HG03064 (cell line): ENCODE measurements at regions not wholly inside any gene's neighbourhood (a gene's known extent, or its start where the extent isn't known, plus 50 kb on each side); places are given as distances from the start of the nearest gene placed in this dataset.
"Not testable (repeated sequence)": the region's sequence is repeated elsewhere in the genome, so short reads cannot be mapped to it uniquely, and the experiment has no call there.

Source experiments
- ATAC-seq: cut with Tn5 transposase; IDR thresholded peaks from one replicate; pipeline ENCODE4 v1.9.1; 2021; ENCODE audit warnings: low read depth; ENCODE audit not compliant: unreplicated experiment

GRCh38 chr15:22196423-22196822, 116.1 kb downstream of the OR4M2 start:
- ATAC-seq: not testable (repeated sequence)

GRCh38 chr15:22200417-22200816, 120.1 kb downstream of the OR4M2 start:
- not testable (repeated sequence) for ATAC-seq

DNA sequence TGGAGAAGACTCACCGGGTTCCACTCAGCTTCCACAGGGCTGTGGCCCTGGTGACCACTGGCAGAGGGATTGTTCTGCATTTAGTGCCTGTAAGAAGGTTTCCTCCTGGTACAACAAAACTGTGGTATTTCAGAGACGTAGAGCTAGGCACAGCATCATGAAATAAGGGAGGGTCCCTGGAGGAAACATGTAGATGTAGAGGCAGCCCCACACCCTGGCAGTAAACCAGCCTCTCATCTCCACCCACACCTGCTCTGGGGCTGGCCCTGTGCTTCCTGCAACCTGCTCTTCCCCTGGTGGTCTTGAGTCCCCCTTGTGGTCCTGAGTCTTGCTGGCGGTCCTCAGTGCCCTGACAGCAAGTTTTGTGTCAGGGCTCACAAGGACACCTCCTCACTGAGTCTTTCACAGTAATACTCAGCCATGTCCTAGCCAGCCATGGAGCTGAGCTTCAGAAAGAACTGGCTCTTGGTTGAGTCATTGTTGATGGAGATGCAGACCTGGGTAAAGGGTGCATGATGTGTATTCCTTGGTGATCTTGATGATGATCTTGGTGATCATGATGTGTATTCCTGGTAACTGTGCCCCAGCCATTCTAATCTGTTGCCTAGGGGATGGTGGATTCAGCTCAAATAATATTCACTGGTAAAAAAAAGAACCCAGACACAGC, 121.8 kb downstream of the OR4M2 start:
- not testable (repeated sequence) for ATAC-seq

GRCh38 chr15:22203208-22203607, 122.9 kb downstream of the OR4M2 start:
- ATAC-seq: not testable (repeated sequence)

DNA sequence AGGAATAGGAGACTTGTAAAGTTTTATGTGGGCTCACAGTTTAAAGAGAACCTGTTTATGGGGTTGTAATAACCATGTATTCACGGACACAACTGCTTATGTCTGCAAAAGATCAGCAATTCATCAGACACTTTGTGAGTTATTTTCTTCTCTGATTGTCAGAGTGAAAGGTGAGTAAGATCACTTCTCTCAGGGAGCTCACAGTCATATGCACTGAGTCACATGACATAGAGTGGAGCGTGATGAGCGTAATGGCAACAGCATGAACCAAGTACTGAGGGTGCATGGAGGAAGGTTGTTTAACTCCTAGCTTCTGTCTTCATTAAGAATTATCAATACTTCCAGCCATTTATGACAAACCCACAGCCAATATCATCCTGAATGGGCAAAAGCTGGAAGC, 128.8 kb downstream of the OR4M2 start:
- not testable (repeated sequence) for ATAC-seq

DNA sequence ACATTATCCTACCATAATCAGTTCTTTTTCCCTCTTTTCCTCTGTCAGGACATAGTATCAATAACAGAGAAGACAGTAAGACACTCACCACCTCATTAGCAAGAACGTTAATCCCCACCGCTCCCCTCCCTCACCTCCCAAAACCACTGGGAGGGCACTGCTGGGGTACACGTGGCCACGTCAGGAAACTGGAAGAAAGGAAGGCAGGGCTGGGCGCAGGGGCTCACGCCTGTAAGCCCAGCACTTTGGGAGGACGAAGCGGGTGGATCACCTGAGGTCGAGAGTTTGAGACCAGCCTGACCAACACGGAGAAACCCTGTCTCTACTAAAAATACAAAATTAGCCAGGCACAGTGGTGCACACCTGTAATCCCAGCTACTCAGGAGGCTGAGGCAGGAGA, 142.3 kb downstream of the OR4M2 start:
- not testable (repeated sequence) for ATAC-seq

DNA sequence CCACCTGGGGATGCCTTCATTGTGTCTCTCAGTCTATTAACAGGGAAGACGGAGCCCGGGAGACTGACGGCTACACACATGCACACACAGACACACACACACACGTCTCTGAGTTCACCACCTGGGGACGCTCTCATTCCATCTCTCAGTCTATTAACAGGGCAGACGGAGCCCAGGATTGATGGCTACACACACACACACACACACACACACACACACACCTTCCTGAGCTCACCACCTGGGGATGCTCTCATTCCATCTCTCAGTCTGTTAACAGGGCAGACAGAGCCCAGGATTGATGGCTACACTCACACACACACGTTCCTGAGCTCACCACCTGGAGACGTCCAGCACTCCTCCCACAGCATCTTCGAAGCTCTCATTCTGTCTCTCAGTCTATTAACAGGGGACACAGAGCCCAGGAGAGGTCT, 143.9 kb downstream of the OR4M2 start:
- no peak for ATAC-seq

DNA sequence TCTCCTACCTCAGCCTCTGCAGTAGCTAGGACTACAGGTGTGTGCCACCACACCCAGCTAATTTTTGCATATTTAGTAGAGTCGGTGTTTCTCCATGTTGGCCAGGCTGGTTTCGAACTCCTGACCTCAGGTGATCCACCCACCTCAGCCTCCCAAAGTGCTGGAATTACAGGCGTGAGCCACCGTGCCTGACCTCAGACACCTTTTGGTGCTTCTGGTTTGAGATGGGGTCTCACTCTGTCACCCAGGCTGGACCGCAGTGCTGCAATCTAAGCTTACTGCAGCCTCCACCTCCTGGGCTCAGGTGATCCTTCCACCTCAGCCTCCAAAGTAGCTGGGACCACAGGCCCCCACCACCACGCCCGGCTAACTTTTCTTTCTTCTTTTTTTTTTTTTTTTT, 144.6 kb downstream of the OR4M2 start:
- not testable (repeated sequence) for ATAC-seq

- no peak for ATAC-seq
Observed at GRCh38 chr15:22226034-22226790, 145.9 kb downstream of the OR4M2 start.

DNA sequence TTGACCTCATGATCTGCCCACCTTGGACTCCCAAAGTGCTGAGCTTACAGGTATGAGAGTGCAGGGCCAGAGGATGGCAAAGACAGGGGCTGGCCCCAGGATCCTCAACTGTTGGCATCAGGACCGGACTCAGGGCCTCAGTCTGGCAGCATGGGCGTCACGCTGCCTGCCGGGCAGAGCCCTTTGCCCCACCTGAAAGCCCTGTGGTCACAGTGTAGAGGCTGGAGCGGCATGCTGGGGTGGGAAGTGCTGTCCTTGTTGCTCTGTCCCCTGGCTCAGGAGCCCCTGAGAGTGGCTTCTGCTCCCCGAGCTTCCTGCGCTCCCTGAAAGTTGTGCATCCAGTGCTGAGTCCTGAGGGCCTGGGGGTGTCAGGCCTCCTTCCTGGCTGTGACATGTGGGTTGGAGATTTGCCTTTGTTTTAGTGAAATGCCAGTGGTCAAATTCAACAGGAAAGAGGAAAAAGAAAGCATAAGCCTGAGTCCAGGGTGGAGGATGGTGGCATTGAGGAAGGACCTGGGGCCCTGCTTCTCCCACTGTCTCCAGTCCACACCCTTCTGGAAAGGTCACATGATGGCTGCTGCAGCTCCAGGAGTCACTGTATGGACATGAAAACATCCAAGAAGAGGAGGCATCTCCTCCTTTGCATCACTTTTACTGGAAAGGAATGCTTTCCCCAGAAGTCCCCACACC, 147.2 kb downstream of the OR4M2 start:
- ATAC-seq: no peak

- no peak for ATAC-seq
Observed at GRCh38 chr15:22228101-22228762, 147.9 kb downstream of the OR4M2 start.

DNA sequence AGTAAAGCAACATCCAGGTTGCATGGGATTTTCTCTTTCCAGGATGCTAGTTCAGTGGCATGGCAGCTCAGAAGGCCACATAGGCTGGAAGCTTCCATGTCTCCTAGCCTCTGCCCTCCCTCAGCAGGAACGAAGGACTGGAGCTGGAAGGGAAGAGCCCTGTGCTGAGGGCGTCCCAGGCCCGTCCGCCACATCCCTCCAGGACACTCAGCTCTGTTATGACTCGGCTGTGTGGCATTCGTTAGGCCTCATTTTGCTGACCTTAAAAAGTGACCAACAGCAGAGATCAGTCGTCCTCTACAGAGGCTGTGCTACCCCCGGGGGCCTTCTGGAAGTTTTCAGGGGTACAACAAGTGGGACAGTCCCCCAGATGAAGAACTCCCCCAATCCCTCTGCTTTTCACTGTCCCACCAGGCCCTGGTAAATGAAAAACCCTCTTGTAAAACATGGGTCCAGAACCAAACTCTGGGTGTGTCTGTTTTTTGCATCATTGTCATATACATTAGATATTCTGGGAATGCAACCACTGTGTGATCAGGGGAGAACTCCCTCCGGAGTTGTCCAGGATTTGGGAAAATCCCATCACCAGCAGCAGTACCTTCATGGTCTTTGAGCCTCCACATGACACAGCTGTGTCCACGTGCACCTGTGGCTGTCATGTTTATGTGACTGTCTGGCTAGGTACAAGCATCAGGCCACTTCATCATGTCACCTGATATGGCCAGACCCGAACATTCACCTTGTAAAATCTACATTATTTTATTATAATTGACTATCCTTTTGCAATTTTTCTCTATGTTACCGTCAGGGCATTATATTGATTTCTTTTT, 149.9 kb downstream of the OR4M2 start:
- ATAC-seq: no peak

- no peak for ATAC-seq
Observed at GRCh38 chr15:22231603-22232002, 151.3 kb downstream of the OR4M2 start.

GRCh38 chr15:22232675-22233074, 152.3 kb downstream of the OR4M2 start:
- no peak for ATAC-seq

DNA sequence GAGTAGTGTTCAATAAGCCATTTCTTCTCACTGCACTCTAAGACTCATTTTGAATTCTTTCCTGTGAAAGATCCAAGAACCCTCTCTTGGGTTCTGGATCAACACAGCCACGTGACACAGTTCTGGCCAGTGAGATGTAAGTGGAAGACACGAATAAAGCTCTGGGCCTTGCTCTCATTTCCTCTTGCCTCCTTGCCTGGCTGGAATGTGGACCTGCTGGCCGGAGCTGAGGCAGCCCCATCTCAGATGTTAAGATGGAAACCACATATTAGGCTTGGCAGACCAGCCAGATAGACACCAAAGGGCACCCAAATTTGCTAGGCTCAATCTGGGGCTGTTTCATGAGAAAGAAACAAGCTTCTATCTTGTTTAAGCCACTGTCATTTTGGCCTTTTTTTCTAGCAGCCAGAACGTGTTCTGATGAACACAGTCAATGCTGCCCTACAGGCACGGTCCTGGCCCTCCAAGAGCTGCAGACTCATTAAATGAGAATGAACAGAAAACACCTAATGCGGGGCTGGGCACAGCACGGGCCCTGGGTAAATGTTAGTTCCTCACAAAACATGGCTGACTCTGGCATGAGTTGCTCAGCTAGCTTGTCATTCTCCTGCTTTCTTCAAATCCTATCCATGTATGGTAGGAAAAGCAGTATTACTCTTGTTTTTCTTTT, 155.1 kb downstream of the OR4M2 start:
- ATAC-seq: not testable (repeated sequence)

DNA sequence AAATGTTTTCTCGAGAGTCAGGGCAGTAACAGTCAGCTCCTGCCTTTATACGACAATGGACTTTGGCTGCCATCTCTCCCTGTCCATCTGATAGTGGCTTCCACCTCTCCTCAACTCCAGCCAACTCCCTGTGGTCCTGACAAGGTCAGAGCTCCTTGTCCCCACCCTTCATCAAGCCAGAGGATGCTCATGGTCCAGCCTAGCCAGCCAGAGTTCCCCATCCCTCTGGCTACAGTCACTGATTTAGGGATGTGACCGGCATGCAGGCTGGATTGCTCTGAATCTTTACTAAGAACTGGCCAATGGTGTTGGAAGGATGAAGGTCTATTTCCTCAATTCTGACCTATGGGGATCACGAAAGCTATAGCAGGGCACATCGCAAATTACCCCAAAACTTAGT, 156.1 kb downstream of the OR4M2 start:
- no peak for ATAC-seq

- no peak for ATAC-seq
Observed at GRCh38 chr15:22237891-22238275, 157.6 kb downstream of the OR4M2 start.

DNA sequence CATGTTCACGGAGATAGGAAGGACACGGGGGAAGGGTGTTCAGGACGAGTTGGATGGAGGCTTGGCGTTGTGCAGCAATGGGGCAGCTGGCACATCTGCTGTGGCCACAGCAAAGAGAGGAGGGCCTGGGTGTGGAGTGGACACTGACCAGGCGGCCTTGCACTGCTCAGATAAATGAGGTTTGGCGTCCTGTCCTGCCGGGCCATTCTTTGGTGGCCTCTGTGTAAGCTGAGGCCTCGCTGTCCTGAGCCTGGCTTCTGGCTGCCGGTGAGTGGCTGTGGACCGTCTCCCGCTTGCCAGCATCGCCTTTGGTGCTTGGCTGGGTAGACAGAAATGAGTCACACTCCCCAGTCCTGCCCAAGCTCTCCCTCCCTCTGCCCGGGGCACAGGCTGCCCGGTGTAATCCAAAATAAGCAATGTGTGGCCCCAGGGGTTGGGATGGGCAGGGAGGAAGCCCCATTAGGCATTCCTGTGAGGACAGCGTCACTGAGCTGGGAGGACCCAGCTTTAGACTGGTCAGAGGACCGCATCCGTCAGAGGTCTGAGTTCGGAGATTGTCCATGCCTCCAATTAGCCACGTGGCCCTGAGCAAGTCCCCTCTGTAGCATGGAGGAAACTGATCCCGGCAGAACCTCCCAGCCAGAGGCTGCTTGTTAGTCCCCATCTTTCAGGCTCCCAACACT, 158.1 kb downstream of the OR4M2 start:
- ATAC-seq: not testable (repeated sequence)
